Fibroblast of peridontal ligament (primary cell): ENCODE measurements at regions not wholly inside any gene's neighbourhood (a gene's known extent, or its start where the extent isn't known, plus 50 kb on each side); places are given as distances from the start of the nearest gene placed in this dataset.

Source experiments
- DNase-seq: peaks from one replicate; pipeline ENCODE4 v3.0.0-alpha.2; 2010; ENCODE audit errors: extremely low read depth

- no peak for DNase-seq
These were observed 97.6 kb downstream of the TM2D1 start for GRCh38 chr1:61627365-61627764.

- peak; percentile 27 for DNase-seq
These were observed 98.1 kb downstream of the TM2D1 start for GRCh38 chr1:61626816-61627215.

DNA sequence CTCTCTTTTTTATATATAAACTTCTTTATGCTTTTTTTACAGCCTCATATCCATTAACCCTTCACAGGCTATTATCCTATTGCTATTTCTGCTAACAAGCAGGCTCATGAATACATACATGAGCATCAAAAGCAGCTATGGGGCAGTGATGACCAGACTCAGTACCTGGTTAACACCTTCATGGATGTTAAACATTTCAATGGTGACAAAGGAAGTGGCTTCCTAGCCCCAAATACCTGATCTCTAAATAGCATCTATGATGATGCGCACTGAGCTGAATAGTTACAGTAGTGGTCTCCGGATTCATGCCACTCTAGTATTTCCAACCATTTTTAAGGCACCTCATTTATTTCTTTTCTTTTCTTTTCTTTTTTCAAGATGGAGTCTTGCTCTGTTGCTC, 101.1 kb downstream of the TM2D1 start:
- DNase-seq = no peak

DNA sequence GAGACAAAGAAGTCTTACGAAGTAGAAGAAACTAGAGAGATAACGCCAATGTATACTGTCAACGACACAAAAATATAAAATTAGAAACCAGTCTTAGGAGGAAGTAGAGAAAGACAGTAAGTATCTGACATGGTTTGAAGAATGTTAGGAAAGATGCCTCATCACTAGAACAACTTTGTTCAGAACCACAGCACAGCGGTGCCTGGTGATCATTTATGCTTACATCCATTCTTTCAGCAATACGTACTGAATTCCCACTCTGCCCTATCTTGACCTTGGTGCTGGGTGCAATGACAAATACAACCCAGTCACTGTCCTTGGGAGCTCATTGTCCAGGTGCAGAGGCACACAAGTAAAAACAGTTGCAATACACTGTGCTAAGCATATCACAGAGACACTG, 104.4 kb downstream of the TM2D1 start:
- DNase-seq = no peak

GRCh38 chr1:61618755-61619154, 106.2 kb downstream of the TM2D1 start:
- no peak for DNase-seq

GRCh38 chr1:61618193-61618592, 106.7 kb downstream of the TM2D1 start:
- DNase-seq = no peak

DNA sequence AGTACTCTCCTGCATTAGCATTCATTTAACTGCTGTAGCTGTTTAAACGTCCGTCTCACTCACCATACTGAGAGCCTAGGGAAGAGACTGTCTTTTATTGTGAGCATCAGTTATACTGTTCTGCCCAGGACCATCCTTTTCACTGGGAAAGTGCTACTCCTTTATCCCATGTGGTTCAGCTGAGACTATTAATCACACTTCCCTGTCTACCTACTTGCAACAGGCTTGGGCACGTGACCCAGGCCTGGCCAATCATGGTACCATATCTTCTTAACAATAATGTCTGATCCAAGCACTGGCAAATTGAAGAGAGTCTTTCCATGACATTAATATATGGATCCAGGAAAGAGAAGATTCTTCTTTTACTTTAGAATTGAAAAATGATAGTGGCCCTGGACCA, 108.1 kb downstream of the TM2D1 start:
- DNase-seq = no peak

DNA sequence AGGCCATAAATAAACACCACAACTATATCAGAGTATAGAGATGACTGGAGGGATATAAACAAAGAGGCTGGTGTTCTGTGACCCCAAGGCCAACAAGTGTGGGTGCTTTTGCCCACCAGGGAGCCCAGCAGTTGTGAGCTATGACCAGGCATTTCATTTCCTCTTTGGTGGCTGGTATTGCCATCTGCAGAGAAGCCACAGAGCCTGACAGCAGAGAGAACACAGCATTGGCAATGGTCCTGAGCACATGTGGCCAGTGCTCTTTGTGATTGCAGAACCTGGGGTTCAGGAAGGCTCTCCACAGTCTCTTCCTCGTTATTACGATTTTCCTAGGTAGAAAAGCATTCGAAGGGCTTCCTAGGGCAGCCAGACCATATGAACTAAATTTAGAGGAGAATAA, 112.3 kb downstream of the TM2D1 start:
- no peak for DNase-seq

GRCh38 chr1:61609040-61609439, 115.9 kb downstream of the TM2D1 start:
- DNase-seq = no peak

DNA sequence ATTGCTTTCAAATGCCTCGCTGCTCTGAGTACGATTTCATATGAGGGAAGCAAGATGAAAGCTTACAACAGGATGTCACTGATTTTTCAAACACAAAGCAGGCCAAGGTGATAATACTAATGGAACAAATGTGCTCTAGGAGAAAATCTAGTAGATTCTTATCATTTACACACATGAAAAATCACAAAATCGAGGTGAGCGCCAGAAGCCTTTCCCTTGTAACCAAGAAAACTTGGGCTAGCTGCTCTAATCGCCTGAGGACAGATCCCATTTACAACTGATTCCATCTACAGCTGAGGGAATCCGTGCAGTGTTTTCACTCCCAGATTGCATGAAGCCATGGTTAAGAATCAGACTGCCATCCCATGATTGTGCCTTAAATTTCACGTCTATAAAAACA, 117.5 kb downstream of the TM2D1 start:
- DNase-seq = no peak

GRCh38 chr1:61606448-61607312, 118.3 kb downstream of the TM2D1 start:
- DNase-seq = peak; percentile 9

DNA sequence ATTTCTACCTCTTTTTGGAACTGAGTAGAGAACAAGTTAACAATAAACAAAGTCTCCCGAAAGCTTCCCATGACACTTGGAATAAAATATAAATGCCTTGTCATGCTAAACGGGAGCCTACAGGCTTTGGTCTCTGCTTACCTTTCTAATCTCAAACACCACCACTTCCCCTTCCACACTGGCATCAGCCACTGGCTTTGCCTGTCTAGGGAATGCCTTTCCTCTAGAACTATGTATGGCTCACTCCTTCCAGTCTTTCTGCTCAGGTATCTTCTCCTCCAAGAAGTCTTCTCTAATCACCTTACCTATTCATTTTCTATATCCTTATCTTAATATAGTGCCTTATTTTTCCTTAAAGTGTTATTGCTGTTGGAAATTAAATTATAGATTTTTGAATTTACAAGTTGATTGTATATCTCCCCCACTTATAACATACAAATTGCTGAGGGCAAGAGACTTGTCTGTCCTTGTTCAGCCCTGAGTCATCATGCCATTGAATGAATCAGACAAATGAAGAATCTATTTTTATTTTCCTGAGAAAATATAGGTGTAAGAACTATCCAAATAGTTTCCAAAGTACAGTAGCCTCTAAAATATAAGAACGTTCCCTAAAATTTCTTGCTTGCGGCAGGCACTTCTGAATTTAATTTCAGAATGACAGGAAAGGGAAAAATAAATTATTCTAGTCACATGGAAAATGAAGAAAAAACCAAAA, 119.2 kb downstream of the TM2D1 start:
- DNase-seq = no peak

GRCh38 chr1:61604684-61605083, 120.3 kb downstream of the TM2D1 start:
- DNase-seq = no peak

DNA sequence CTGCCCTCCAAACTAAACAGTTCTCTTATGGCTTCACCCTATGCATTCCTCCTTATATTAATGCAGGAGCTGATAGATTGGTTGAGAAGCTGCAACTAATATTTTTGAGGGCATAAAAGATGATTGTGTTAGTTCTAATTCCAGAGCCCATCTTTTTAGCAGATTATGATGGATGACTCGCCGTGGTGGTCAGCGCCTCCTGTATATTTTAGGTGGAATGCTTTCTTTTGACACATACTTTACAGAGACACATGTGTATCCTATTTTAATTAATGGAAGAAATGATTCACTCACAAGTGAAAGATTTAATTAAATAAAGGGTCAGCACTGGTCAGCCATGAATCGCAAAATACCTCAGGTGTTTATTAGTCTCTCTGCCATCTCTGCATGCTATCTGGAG, 120.7 kb downstream of the TM2D1 start:
- DNase-seq = no peak

DNA sequence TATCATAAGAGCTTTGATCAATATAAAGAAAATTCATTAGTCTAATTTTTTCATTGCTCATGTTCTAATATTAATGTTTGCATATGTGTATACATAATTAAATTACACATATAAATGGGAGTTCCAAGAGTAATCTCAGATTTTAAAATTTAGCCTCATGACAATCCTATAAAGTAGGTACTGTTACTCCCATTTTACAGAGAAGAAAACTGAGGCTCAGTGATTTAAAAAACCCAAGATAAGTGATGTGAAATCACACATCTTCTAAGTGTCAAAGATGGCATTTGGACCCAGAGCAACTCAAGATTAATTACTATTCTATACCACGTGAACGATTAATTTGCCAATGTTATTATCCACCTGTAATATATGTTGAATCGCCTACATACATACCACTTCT, 122.3 kb downstream of the TM2D1 start:
- no peak for DNase-seq

DNA sequence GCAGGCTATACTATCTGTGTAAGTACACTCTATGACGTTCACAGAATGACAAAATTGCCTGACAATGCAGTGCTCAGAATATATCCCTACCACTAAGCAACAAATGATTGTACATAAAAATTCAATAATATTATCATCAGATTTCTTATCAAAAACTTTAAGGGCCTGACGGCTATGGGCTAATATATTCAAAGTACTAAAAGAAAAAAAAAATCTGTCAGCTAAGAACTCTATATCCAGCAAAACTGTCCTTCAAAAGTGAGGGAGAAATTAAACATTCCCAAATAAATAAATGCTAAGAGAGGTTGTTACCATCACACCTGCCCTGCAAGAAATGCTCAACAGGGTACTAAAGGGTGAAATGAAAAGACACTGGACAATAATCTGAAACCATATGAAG, 127.3 kb downstream of the TM2D1 start:
- no peak for DNase-seq

DNA sequence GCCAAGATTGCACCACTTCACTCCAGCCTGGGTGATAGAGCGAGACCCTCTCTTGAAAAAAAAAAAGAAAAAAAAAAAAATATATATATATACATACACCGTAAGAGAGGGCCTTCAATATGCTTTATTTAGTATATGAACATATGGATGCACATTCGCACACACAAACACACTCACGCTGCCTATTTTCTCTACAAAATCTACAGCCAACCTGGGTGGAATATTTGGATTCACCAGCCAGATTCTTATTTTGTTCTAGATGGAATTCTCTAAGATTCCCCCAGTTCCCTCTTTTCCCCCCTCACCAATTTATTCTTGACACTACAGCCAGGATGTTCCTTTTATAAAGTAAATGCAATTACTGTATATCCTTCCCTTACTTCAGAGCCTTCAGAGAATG, 131.6 kb downstream of the TM2D1 start:
- no peak for DNase-seq

DNA sequence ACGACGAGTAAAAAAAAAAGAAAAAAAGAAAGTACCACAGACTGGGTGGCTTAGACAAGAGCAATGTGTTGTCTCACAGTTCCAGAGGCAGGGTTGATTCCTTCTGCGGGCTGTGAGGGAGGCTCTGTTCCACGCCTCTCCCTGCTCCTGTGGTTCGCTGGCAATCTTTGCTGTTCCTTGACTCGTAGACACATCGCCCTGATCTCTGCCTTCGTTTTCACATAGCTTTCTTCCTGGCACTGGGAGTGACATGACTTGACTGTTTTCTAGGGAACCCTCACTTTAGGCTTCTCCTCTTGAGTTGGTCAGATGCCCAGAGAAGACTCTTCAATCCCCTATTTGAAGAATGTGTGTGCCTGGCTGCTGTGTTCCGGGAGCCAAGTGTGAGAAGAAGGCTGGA, 133.6 kb downstream of the TM2D1 start:
- DNase-seq = no peak

GRCh38 chr1:61588736-61589672, 135.9 kb downstream of the TM2D1 start:
- peak; percentile 26 for DNase-seq

DNA sequence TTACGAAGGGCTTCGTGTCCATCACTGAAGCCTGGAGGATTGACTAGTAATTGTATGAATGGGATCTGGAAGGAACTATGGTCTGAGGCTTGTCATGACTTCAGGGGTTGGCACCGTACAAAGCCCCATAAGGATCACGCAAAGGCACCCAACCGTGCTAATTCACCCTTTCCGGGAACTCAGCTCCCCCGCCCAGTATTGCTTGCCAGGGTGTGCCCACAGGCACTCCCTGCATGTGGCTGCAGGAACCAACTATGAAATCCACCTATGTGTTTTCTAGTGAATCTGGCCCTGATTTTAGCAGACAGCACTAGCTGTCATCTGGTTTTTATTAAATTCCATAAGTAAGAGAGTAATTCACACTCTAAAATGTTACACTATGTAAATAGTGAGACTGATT, 139.2 kb downstream of the TM2D1 start:
- no peak for DNase-seq

DNA sequence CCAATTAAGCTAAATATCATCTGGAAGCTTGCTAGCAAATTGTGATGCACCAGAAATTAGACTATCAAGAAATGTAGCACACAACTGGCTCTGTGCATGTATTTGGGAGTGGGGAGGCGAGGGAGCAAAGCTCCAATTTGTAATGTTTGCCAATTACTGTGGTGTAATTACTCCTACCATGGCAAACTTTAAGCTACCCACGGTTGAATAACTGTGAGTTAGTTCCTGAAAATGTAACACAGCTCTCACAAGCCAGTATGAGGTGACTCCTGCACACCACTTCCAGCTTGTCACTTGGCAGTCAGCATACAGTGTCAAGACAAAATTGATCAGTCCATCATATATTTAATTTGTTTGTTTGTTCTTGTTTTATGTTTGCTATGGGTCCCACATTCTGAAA, 141.2 kb downstream of the TM2D1 start:
- DNase-seq = no peak

- DNase-seq = no peak
These were observed 143.7 kb downstream of the TM2D1 start for GRCh38 chr1:61581251-61581650.
